ENCODE measurements at regions not wholly inside any gene's neighbourhood (a gene's known extent, or its start where the extent isn't known, plus 50 kb on each side); places are given as distances from the start of the nearest gene placed in this dataset.

- TF ChIP-seq POLR2A (IDR thresholded peaks at IDR 0.05), result no peak
- TF ChIP-seq CTCF (IDR thresholded peaks at IDR 0.05), result no peak
Measured at GRCh38 chr1:88311265-88311664, 372.8 kb upstream of the PKN2 start.

Data from suprapubic skin (tissue), 3 donors.